Karpas-422 (cell line): ENCODE measurements at regions not wholly inside any gene's neighbourhood (a gene's known extent, or its start where the extent isn't known, plus 50 kb on each side); places are given as distances from the start of the nearest gene placed in this dataset.
A peak's percentile ranks its signal among the peaks of the same experiment; 100 is the strongest.

Experiments used
- DNase-seq: peaks from one replicate; pipeline ENCODE4 v3.0.0-alpha.2; 2015
- H2AFZ ChIP-seq: fragments of 200-600 bp; sonication (generic); 2 replicates; pipeline ENCODE4 v1.6.1; 2014; ENCODE audit warnings: antibody characterized with exemption, low read length, mixed read lengths
- H3K27ac ChIP-seq: fragments of 200-600 bp; sonication (generic); 2 replicates; pipeline ENCODE4 v1.5.1; 2014; ENCODE audit warnings: mild to moderate bottlenecking, low read length, moderate library complexity
- H3K27me3 ChIP-seq: fragments of 200-600 bp; sonication (generic); 2 replicates; pipeline ENCODE4 v1.6.1; 2014; ENCODE audit warnings: low read length, mixed read lengths
- H3K36me3 ChIP-seq: fragments of 200-600 bp; sonication (generic); 2 replicates; pipeline ENCODE4 v1.6.1; 2014; ENCODE audit warnings: low read length, mixed read lengths; ENCODE audit not compliant: insufficient read depth
- H3K4me1 ChIP-seq: fragments of 200-600 bp; sonication (generic); 2 replicates; pipeline ENCODE4 v1.6.1; 2014; ENCODE audit warnings: mild to moderate bottlenecking, low read length, mixed read lengths
- H3K4me2 ChIP-seq: fragments of 200-600 bp; sonication (generic); 2 replicates; pipeline ENCODE4 v1.6.1; 2014; ENCODE audit warnings: low read length, low read depth, mild to moderate bottlenecking; ENCODE audit not compliant: poor library complexity, severe bottlenecking
- H3K4me3 ChIP-seq: fragments of 200-600 bp; sonication (generic); 2 replicates; pipeline ENCODE4 v1.5.1; 2014; ENCODE audit warnings: mild to moderate bottlenecking, antibody characterized with exemption, low read length, mixed read lengths
- H3K79me2 ChIP-seq: fragments of 200-600 bp; sonication (generic); 2 replicates; pipeline ENCODE4 v1.6.1; 2014; ENCODE audit warnings: mild to moderate bottlenecking, low read length, mixed read lengths
- H3K9ac ChIP-seq: fragments of 200-600 bp; sonication (generic); 2 replicates; pipeline ENCODE4 v1.6.0; 2014; ENCODE audit warnings: low read length
- H3K9me2 ChIP-seq: fragments of 200-600 bp; sonication (generic), shearing (Covaris generic); replicated peaks from 2 replicates; pipeline ENCODE4 v1.6.0; 2014; ENCODE audit warnings: mild to moderate bottlenecking, low read length, moderate library complexity; ENCODE audit not compliant: insufficient read depth
- H3K9me3 ChIP-seq: fragments of 300-700, 200-600 bp; sonication (generic); 2 replicates; pipeline ENCODE4 v1.6.1; 2014; ENCODE audit warnings: low read length, mixed read lengths
- H4K20me1 ChIP-seq: fragments of 200-600 bp; sonication (generic); 2 replicates; pipeline ENCODE4 v1.6.1; 2014; ENCODE audit warnings: mild to moderate bottlenecking, antibody characterized with exemption, low read length, low read depth; ENCODE audit not compliant: insufficient read depth

- no peaks in the 10 kb centered on the region for H3K27me3 ChIP-seq
- no peak overlapping the region for H3K4me3 ChIP-seq
- H3K9me3 ChIP-seq: no peaks in the 10 kb centered on the region
- H3K79me2 ChIP-seq: no peaks in the 10 kb centered on the region
- no peak overlapping the region for H3K27ac ChIP-seq
- H3K36me3 ChIP-seq: no peaks in the 10 kb centered on the region
- H3K9me2 ChIP-seq: no peaks in the 10 kb centered on the region
- H4K20me1 ChIP-seq: no peaks in the 10 kb centered on the region
- H3K9ac ChIP-seq: no peak overlapping the region
- no peak overlapping the region for H3K4me2 ChIP-seq
- no peak for DNase-seq
- H2AFZ ChIP-seq: no peak overlapping the region
- H3K4me1 ChIP-seq: peaks cover 15% of the 10 kb centered on the region
Measured at GRCh38 chr3:182058488-182058887, 346.8 kb downstream of the SOX2 start.

GRCh38 chr3:182063742-182064141 is 352.0 kb downstream of the SOX2 start:
- Histone ChIP-seq H3K36me3 (no peaks in the 10 kb centered on the region), H3K4me2 (peak overlapping the region; percentile 47), H3K27ac (no peak overlapping the region), H3K79me2 (no peaks in the 10 kb centered on the region), H4K20me1 (no peaks in the 10 kb centered on the region), H3K9me3 (no peaks in the 10 kb centered on the region), H3K4me3 (no peak overlapping the region), H3K27me3 (no peaks in the 10 kb centered on the region), H2AFZ (no peak overlapping the region), H3K4me1 (peaks cover 39% of the 10 kb centered on the region), H3K9ac (no peak overlapping the region), H3K9me2 (no peaks in the 10 kb centered on the region)
- DNase-seq: peak; percentile 28

GRCh38 chr3:182067423-182067822 is 355.7 kb downstream of the SOX2 start:
- Histone ChIP-seq H2AFZ (no peak overlapping the region), H3K36me3 (no peaks in the 10 kb centered on the region), H3K9ac (no peak overlapping the region), H3K27me3 (no peaks in the 10 kb centered on the region), H4K20me1 (no peaks in the 10 kb centered on the region), H3K4me1 (peaks cover 28% of the 10 kb centered on the region), H3K9me2 (no peaks in the 10 kb centered on the region), H3K4me2 (no peak overlapping the region), H3K27ac (no peak overlapping the region), H3K9me3 (no peaks in the 10 kb centered on the region), H3K4me3 (no peak overlapping the region), H3K79me2 (no peaks in the 10 kb centered on the region)
- no peak for DNase-seq

- no peak overlapping the region for H2AFZ ChIP-seq
- no peaks in the 10 kb centered on the region for H4K20me1 ChIP-seq
- H3K36me3 ChIP-seq: no peaks in the 10 kb centered on the region
- H3K79me2 ChIP-seq: no peaks in the 10 kb centered on the region
- H3K4me3 ChIP-seq: no peak overlapping the region
- H3K4me2 ChIP-seq: no peak overlapping the region
- H3K9me3 ChIP-seq: no peaks in the 10 kb centered on the region
- no peaks in the 10 kb centered on the region for H3K9me2 ChIP-seq
- DNase-seq: no peak
- H3K27ac ChIP-seq: no peak overlapping the region
- no peaks in the 10 kb centered on the region for H3K27me3 ChIP-seq
- H3K9ac ChIP-seq: no peak overlapping the region
- H3K4me1 ChIP-seq: peaks cover 6% of the 10 kb centered on the region; the same call in 1 of the 2 replicates
Measured at GRCh38 chr3:182078316-182078715, 366.6 kb downstream of the SOX2 start.

- no peak overlapping the region for H2AFZ ChIP-seq
- H3K27me3 ChIP-seq: no peaks in the 10 kb centered on the region
- H3K4me1 ChIP-seq: peaks cover 6% of the 10 kb centered on the region; the same call in 1 of the 2 replicates
- H3K27ac ChIP-seq: no peak overlapping the region
- DNase-seq: no peak
- H3K36me3 ChIP-seq: no peaks in the 10 kb centered on the region
- H3K4me2 ChIP-seq: no peak overlapping the region
- no peak overlapping the region for H3K4me3 ChIP-seq
- no peaks in the 10 kb centered on the region for H3K9me3 ChIP-seq
- no peaks in the 10 kb centered on the region for H3K9me2 ChIP-seq
- no peak overlapping the region for H3K9ac ChIP-seq
- H4K20me1 ChIP-seq: no peaks in the 10 kb centered on the region
- no peaks in the 10 kb centered on the region for H3K79me2 ChIP-seq
Measured at GRCh38 chr3:182078929-182079328, 367.2 kb downstream of the SOX2 start.

- Histone ChIP-seq H3K9me3 (no peaks in the 10 kb centered on the region), H3K79me2 (no peaks in the 10 kb centered on the region), H2AFZ (no peak overlapping the region), H3K4me2 (no peak overlapping the region), H3K27me3 (no peaks in the 10 kb centered on the region), H3K9me2 (no peaks in the 10 kb centered on the region), H4K20me1 (no peaks in the 10 kb centered on the region), H3K36me3 (no peaks in the 10 kb centered on the region), H3K27ac (no peak overlapping the region), H3K4me3 (no peak overlapping the region), H3K9ac (no peak overlapping the region), H3K4me1 (peaks cover 6% of the 10 kb centered on the region; the same call in 1 of the 2 replicates)
- DNase-seq: no peak
Measured at GRCh38 chr3:182081096-182081495, 369.4 kb downstream of the SOX2 start.

- no peak for DNase-seq
- no peak overlapping the region for H2AFZ ChIP-seq
- H3K9me2 ChIP-seq: no peaks in the 10 kb centered on the region
- no peaks in the 10 kb centered on the region for H3K27me3 ChIP-seq
- H3K9me3 ChIP-seq: no peaks in the 10 kb centered on the region
- no peak overlapping the region for H3K9ac ChIP-seq
- no peak overlapping the region for H3K27ac ChIP-seq
- H3K4me3 ChIP-seq: no peak overlapping the region
- no peaks in the 10 kb centered on the region for H4K20me1 ChIP-seq
- H3K4me1 ChIP-seq: no peaks in the 10 kb centered on the region
- no peaks in the 10 kb centered on the region for H3K79me2 ChIP-seq
- H3K4me2 ChIP-seq: no peak overlapping the region
- no peaks in the 10 kb centered on the region for H3K36me3 ChIP-seq
Measured at GRCh38 chr3:182083112-182083511, 371.4 kb downstream of the SOX2 start.

GRCh38 chr3:182092662-182093262 is 381.0 kb downstream of the SOX2 start:
- no peak overlapping the region for H3K4me3 ChIP-seq
- no peaks in the 10 kb centered on the region for H3K9me2 ChIP-seq
- peak overlapping the region; percentile 40 for H3K4me2 ChIP-seq
- H3K36me3 ChIP-seq: no peaks in the 10 kb centered on the region
- peak; percentile 50 for DNase-seq
- H2AFZ ChIP-seq: peak overlapping the region; percentile 23; the same call in 1 of the 2 replicates
- H3K27ac ChIP-seq: no peak overlapping the region
- H3K9ac ChIP-seq: no peak overlapping the region
- peaks cover 13% of the 10 kb centered on the region for H3K4me1 ChIP-seq
- H4K20me1 ChIP-seq: no peaks in the 10 kb centered on the region
- H3K79me2 ChIP-seq: no peaks in the 10 kb centered on the region
- H3K9me3 ChIP-seq: no peaks in the 10 kb centered on the region
- H3K27me3 ChIP-seq: no peaks in the 10 kb centered on the region
